Fibroblast of lung (primary cell): ENCODE measurements at regions not wholly inside any gene's neighbourhood (a gene's known extent, or its start where the extent isn't known, plus 50 kb on each side); places are given as distances from the start of the nearest gene placed in this dataset.

Source experiments
- DNase-seq, 2 donors: peaks; one replicate each; pipeline versions ENCODE4 v3.0.0 to v3.0.0-alpha.2; 2010; ENCODE audit warnings: low read depth in 2 of 2
- H2AFZ ChIP-seq: 2 replicates; pipeline ENCODE4 v1.5.1; 2012; ENCODE audit warnings: low read length, control low read depth, inconsistent platforms
- H3K27ac ChIP-seq: 2 replicates; pipeline ENCODE4 v1.5.1; 2011; ENCODE audit warnings: low read length, control low read depth; ENCODE audit not compliant: insufficient read depth
- H3K27me3 ChIP-seq: 2 replicates; pipeline ENCODE4 v1.5.1; 2011; ENCODE audit warnings: mild to moderate bottlenecking, low read length; ENCODE audit not compliant: control insufficient read depth, insufficient read depth
- H3K36me3 ChIP-seq: 2 replicates; pipeline ENCODE4 v1.5.1; 2011; ENCODE audit warnings: low read length; ENCODE audit not compliant: control insufficient read depth, insufficient read depth
- H3K4me1 ChIP-seq: 2 replicates; pipeline ENCODE4 v1.5.1; 2011; ENCODE audit warnings: low read length; ENCODE audit not compliant: control insufficient read depth, insufficient read depth; ENCODE audit errors: extremely low read depth
- H3K4me2 ChIP-seq: 2 replicates; pipeline ENCODE4 v1.5.1; 2011; ENCODE audit warnings: low read length, control low read depth; ENCODE audit not compliant: insufficient read depth; ENCODE audit errors: extremely low read depth
- H3K4me3 ChIP-seq, 4 experiments: fragments of 200-600 bp in 1 of 4; sonication (generic) in 1 of 4; replicated peaks in 1 of 4; 2 replicates each; pipeline ENCODE4 v1.5.1; 2011 to 2016; ENCODE audit warnings: low read length in 4 of 4, low read depth in 3 of 4, mild to moderate bottlenecking in 3 of 4, control low read depth in 2 of 4, inconsistent platforms in 1 of 4, mixed read lengths in 1 of 4; ENCODE audit not compliant: insufficient read depth in 1 of 4; ENCODE audit errors: control extremely low read depth in 1 of 4
- H3K79me2 ChIP-seq: 2 replicates; pipeline ENCODE4 v1.5.1; 2012; ENCODE audit warnings: mild to moderate bottlenecking, low read length, inconsistent platforms; ENCODE audit not compliant: control insufficient read depth, insufficient read depth
- H3K9ac ChIP-seq: 2 replicates; pipeline ENCODE4 v1.5.1; 2011; ENCODE audit warnings: mild to moderate bottlenecking, low read length, control low read depth; ENCODE audit not compliant: insufficient read depth
- H3K9me3 ChIP-seq: 2 replicates; pipeline ENCODE4 v1.5.1; 2012; ENCODE audit warnings: low read depth, low read length; ENCODE audit not compliant: control insufficient read depth, insufficient read depth
- H4K20me1 ChIP-seq: 2 replicates; pipeline ENCODE4 v1.5.1; 2011; ENCODE audit warnings: low read length; ENCODE audit not compliant: control insufficient read depth, insufficient read depth; ENCODE audit errors: extremely low read depth
- EZH2 ChIP-seq: IDR thresholded peaks from 2 replicates; pipeline ENCODE4 v1.5.1; 2012; ENCODE audit warnings: low read length, control low read depth, mild to moderate bottlenecking; ENCODE audit errors: missing control alignments
- TF ChIP-seq, protein P1 (sequence below), 2 donors: IDR thresholded peaks in 1 of 2; conservative IDR thresholded peaks in 1 of 2; 1 replicate in 1 of 2; 2 replicates in 1 of 2; pipeline ENCODE4 v1.5.1; 2011 to 2012; ENCODE audit warnings: low read length in 2 of 2, control low read depth in 1 of 2, inconsistent platforms in 1 of 2, low read depth in 1 of 2, mild to moderate bottlenecking in 1 of 2

- Histone ChIP-seq H3K4me2 (no peak overlapping the region), H2AFZ (no peak overlapping the region), H3K4me3 (no peak overlapping the region), H3K27me3 (no peaks in the 10 kb centered on the region), H3K79me2 (no peaks in the 10 kb centered on the region), H3K9ac (no peak overlapping the region), H3K9me3 (no peaks in the 10 kb centered on the region), H3K36me3 (no peaks in the 10 kb centered on the region), H3K27ac (no peak overlapping the region), H4K20me1 (no peaks in the 10 kb centered on the region), H3K4me1 (peaks cover 35% of the 10 kb centered on the region)
- TF ChIP-seq, protein P1, sequence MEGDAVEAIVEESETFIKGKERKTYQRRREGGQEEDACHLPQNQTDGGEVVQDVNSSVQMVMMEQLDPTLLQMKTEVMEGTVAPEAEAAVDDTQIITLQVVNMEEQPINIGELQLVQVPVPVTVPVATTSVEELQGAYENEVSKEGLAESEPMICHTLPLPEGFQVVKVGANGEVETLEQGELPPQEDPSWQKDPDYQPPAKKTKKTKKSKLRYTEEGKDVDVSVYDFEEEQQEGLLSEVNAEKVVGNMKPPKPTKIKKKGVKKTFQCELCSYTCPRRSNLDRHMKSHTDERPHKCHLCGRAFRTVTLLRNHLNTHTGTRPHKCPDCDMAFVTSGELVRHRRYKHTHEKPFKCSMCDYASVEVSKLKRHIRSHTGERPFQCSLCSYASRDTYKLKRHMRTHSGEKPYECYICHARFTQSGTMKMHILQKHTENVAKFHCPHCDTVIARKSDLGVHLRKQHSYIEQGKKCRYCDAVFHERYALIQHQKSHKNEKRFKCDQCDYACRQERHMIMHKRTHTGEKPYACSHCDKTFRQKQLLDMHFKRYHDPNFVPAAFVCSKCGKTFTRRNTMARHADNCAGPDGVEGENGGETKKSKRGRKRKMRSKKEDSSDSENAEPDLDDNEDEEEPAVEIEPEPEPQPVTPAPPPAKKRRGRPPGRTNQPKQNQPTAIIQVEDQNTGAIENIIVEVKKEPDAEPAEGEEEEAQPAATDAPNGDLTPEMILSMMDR (conservative IDR thresholded peaks at IDR 0.05 in 1 of 2, IDR thresholded peaks at IDR 0.05 in 1 of 2; ENCODE audit: low read depth in 1 of 2, low read length in 2 of 2) = no peak
- no peak for TF ChIP-seq EZH2
- DNase-seq = no peak
Measured at GRCh38 chr11:76604081-76604625, 66.4 kb downstream of the LRRC32 start.

DNA sequence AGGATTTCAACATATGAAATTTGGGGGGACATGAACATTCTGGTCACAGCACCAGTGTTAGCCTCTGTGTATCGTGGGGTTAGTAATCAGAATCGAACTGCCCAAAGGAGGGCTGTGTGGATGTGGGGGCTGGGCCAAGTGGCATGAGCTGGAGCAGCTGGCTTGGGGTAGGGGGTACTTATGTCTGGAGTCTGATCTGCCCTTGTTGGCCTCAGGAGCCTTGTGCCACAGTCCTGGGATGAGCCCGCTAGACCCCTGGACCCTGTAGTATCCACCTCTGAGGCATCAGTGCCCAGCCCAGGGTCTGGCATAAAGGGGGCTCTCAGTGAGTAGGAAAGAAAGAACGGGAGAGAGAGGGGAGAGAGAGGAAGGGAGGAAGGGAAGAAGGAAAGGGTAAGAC lies 67.3 kb downstream of the LRRC32 start:
- Histone ChIP-seq H3K4me1 (peaks cover 40% of the 10 kb centered on the region), H2AFZ (no peak overlapping the region), H4K20me1 (no peaks in the 10 kb centered on the region), H3K4me2 (no peak overlapping the region), H3K27me3 (no peaks in the 10 kb centered on the region), H3K27ac (no peak overlapping the region), H3K9me3 (no peaks in the 10 kb centered on the region), H3K4me3 (no peak overlapping the region), H3K9ac (no peak overlapping the region), H3K79me2 (no peaks in the 10 kb centered on the region), H3K36me3 (no peaks in the 10 kb centered on the region)
- TF ChIP-seq EZH2 = no peak
- TF ChIP-seq, protein P1 (conservative IDR thresholded peaks at IDR 0.05 in 1 of 2, IDR thresholded peaks at IDR 0.05 in 1 of 2; ENCODE audit: low read depth in 1 of 2, low read length in 2 of 2) = no peak
- DNase-seq = no peak
